HG02623 (cell line): ENCODE measurements at regions not wholly inside any gene's neighbourhood (a gene's known extent, or its start where the extent isn't known, plus 50 kb on each side); places are given as distances from the start of the nearest gene placed in this dataset.

ENCODE experiments used
- ATAC-seq: cut with Tn5 transposase; IDR thresholded peaks from one replicate; pipeline ENCODE4 v1.9.1; 2021; ENCODE audit warnings: moderate library complexity; ENCODE audit not compliant: unreplicated experiment

GRCh38 chr15:93670931-93671330 lies 560.4 kb upstream of the MCTP2 start:
- ATAC-seq: no peak

DNA sequence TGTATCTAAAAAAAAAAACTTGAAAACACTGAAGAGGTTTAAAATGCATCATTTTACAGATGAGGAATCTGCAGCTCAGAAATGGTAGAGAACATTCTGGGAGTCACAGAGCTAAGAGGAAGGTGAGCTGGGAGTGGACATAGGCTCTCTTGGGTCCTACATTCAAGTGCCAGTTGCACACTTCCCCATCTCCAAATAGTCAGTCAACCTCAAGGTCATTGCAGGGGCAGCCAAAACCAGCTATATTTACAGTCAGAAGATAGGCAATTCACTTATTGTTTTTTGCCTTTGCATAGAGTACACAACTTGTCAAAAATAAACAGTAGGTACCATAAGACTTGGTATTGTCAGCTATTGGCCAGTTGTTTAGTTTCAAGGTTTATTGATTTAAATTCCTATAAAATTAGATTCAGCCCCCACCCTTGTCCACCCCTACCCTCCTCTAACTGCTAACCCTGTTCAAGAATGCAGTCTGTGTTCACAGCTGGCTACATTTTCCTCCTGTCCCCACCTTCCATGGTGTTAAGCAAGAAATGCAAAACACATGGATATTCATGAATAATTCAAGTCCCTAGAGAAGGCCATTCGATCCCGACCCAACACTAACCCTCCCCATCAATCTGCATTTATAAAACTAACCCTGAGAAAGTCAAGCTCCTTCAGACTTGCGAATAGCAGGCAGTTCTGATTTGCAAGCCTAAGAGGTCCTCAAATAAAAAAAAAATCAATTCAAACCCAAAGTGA lies 567.0 kb upstream of the MCTP2 start:
- no peak for ATAC-seq

DNA sequence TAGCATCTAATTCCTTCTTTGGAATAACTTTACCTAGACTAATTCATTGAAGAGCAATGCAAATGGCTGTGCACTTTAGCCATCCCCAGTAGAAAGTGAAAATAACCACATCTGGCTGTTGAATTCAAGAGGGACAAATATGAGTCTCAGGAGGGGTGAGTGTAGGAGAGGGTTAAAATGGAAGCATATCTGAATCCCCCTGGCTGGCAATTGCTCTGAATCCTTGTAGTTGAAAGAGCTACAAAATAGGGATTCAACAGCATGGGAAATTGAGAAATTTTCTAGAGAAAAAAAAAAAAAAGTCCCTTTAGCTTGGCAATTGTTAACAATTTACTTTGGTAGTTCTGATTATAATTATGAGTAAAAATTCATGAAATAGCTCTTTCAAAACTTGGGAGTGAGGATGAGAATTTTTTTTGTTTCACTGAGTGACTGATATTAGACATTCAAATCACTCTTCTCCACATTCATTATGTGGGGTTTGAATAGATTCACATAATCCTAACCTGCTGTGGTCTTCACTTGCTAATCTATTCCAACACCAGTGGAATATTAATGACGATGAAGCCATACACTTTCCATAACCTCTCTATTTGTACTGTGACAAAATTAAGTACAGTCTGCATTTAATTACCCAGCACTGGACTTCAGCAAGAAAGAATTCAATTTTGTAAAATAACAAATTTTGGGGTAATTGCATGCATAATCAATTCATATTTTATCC lies 569.0 kb upstream of the MCTP2 start:
- no peak for ATAC-seq

GRCh38 chr15:93658026-93658816 lies 569.2 kb upstream of the RGMA start:
- no peak for ATAC-seq

DNA sequence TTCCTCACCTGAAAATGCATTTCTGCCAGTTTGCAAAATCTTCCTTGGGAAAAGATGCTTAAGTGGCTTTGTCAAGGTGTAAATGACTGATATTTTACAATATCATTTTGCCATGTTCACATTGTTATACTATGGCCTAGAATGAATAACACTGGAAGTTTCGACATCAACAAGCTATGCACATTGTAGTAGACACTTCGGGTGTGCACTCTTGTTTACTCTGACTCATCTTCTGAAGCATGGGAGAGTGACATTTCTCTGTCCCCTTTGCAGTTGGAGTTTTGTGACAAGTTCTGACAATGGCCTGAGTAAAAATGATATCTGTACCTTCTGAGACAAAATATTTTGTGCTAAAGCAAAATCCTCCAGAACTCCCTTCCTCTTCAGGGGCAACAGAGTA lies 567.0 kb upstream of the RGMA start:
- ATAC-seq: no peak

- no peak for ATAC-seq
Observed at GRCh38 chr15:93649691-93650235, 560.8 kb upstream of the RGMA start.

DNA sequence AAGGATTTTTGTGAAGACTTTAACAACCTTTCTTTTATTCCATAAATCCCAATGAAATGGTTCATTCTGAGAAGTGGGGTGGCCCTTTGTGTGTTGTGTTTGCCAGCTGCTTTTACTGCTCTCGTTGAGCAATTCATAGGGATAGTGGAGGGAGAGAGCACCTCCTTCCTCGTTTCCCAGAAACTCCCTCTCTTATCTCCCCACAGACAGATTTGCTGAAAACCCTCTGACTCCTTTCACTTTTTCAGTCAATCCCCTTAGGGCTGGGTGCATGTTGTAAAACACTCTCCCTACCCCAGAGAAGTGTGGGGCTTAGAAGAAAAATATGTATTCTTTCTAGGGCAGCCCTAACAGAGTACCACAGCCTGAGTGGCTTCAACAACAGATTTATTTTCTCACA lies 557.2 kb upstream of the RGMA start:
- no peak for ATAC-seq

- ATAC-seq: no peak
Observed at GRCh38 chr15:93645594-93645993, 556.6 kb upstream of the RGMA start.

DNA sequence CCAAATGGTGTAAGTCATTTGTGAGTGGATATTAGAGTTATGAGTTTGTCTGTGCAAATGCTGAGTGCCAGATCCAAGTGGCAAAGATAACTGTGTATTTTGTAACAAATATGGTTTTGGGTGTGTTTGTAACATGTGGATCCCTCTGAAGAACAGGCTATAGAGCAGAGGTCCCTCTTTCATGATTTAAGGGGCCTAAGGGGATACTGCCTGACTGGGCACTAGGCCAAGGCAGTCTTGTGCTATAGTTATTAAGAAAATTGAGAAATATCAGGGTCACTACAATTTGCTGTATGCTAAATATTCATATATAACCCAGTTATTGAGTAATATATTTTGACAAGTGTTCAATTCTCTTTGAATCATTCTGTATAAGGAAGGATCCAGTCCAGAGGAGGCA lies 555.6 kb upstream of the RGMA start:
- no peak for ATAC-seq

DNA sequence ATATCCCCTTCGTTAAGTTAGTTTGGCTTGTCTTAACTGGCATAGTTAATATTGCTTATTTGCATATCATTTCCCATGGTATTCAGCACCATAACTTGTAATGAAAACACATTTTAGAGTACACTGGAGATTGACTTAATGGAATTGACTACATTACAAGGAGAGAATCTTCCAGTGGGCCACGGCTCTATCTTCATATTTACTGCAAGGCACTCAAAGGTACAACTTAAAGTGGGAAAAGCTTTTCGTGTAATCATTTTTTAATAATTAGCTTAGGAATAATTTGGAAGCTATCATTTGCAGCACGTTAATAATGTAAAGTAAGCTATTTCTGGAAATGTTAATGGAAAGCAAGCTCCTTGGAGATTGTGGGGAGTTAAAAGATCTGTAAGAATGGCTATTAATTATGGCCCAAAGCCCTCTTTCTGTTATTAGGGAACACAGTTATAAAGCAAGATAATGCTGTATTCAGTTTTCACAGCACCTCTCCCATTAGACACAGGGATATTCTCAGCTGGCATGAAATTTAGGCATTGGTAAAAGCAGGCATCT lies 551.5 kb upstream of the RGMA start:
- no peak for ATAC-seq

DNA sequence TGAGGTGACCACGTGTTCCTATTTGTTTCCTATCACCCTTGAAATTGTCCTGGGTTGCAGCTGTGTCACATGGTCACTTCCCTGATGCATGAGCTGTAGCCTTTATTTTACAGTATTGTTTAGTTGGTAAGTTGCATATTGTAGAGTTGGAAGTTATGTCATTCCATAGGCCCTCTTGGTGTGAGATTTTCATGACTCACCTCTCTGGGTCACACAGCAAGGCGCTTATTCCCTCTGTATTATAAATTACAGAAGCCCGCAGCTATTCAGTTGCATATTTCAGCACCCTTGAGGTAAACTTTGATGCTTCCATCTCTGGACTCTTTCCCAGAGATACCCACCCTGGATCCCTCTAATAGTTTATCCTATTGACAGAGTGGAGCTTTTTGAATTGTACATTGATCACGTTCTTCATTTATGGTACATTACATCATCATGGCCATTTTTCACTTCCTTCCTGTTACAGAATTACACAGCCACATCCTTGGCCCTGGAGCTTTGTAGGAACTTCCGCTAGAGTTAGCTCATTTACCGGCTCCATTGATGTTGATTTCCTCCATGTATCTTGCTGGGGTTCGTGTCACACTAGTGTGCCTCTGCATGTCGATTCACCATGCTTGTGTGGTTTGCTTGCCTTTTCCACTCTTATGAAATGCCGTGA lies 543.1 kb upstream of the RGMA start:
- no peak for ATAC-seq

DNA sequence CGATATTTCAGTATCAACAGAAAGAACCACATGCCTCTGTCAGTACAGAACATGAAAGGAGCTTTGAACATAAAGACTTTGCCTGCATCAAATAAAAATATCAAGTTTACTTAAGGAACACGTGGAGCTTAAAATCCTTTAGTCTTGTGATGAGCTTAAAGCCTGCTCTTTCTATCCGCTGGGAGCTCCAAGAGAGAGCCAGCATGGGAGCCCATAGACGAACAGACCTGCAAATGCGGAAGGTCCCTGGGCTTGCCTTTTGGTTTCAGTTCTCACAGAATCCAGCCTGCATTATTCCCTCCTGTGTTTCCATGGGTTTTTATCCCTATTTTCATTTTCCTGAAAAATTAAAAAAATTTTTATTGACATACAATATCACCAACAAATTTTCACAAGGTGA lies 530.6 kb upstream of the RGMA start:
- ATAC-seq: no peak

GRCh38 chr15:93617443-93617842 lies 528.4 kb upstream of the RGMA start:
- ATAC-seq: no peak

DNA sequence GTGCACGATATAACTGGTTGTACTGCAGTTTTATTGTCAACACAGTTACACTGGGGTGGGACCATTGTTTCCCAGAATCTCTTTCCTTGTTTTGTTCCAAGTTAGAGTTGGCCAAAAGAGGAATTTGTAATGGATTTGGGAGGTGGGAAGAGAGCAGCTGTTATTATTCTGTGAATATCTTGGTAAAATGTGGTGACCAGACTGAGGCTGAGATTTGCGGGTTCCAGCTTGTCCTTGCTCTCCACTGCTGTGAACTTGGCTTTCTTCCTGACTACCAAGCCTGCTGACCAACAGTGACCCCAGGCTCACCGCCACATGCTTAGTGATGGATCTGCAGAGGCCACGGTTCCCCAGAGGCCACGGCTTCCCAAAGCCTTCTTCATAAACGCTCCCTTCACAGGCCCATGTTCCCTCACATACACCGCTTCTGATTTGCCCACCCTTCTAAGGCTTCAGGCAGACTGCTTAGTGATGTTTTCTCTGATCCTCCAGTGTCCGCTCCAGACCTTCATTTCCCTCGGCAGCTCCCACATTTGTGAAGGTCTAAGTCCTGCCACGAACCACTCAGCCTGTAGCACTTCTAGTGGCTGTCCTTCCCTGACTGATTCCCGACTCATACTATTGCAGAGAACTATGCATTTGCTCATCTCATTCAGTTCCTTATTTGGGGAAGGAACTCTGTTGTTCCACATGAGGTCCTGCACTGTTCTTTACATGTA lies 525.5 kb upstream of the RGMA start:
- no peak for ATAC-seq

- ATAC-seq: no peak
Observed at GRCh38 chr15:93613386-93613785, 524.4 kb upstream of the RGMA start.

GRCh38 chr15:93612953-93613352 lies 523.9 kb upstream of the RGMA start:
- ATAC-seq: no peak

GRCh38 chr15:93610944-93611343 lies 521.9 kb upstream of the RGMA start:
- no peak for ATAC-seq

GRCh38 chr15:93608643-93609148 lies 519.7 kb upstream of the RGMA start:
- ATAC-seq: no peak

DNA sequence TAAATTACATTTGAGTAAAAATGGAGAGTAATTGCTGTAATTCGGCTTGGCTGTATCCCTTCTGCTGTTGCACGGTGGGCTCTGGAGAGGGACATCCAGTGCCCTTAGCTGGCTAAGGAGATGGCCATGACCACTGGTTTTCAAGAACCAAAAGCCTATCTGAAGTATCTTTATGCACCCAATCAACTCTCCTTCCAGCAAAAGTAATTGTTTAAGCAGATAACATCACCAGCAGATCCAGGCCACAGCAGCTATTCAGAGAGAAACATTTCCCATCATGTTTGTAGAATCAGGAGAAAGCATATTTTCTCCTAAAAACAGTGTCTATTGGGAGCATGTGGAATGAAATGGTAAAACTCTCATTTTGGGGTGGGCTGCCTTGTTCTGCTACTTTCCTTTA lies 514.5 kb upstream of the RGMA start:
- no peak for ATAC-seq

- no peak for ATAC-seq
Observed at GRCh38 chr15:93587059-93587521, 498.1 kb upstream of the RGMA start.
